NCI-H774 (cell line): ENCODE measurements at regions not wholly inside any gene's neighbourhood (a gene's known extent, or its start where the extent isn't known, plus 50 kb on each side); places are given as distances from the start of the nearest gene placed in this dataset.

Experiments used
- DNase-seq: peaks from one replicate; lab custom pipeline; 2025; lab: John Stamatoyannopoulos, UW

DNA sequence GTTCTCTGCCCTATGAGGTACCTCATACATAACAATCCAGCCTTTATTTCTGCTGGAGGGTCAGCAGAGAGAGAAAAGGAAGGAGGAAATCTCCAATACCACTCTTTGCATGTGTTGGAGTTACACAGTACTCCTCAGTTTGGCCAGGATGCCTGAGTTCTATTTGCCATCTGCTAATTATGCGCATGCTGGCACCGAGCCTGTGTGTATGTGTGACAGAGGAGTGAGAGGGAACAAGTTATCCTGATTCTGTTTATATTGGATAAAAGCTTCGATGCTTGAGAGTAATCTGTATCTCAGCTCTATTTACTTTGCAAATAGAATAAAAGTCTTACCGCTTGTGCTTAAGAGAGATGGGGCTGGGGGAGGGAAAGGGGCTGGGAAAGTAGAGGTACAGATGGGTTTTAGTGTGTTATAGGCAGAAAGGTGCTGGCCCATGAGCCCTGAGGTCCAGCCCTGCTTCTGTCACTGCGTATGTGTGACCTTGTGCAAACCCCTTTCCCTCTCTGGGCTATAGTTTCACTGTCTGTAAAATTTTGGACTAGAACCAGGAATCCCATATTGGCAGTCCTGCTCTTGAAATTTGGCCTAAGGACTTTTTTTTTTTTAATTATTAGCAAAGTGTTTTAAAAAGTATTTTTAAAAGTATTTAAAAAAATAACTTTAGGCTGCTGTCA, 54.5 kb upstream of the PLXNA2 start:
- peak; percentile 46 for DNase-seq

DNA sequence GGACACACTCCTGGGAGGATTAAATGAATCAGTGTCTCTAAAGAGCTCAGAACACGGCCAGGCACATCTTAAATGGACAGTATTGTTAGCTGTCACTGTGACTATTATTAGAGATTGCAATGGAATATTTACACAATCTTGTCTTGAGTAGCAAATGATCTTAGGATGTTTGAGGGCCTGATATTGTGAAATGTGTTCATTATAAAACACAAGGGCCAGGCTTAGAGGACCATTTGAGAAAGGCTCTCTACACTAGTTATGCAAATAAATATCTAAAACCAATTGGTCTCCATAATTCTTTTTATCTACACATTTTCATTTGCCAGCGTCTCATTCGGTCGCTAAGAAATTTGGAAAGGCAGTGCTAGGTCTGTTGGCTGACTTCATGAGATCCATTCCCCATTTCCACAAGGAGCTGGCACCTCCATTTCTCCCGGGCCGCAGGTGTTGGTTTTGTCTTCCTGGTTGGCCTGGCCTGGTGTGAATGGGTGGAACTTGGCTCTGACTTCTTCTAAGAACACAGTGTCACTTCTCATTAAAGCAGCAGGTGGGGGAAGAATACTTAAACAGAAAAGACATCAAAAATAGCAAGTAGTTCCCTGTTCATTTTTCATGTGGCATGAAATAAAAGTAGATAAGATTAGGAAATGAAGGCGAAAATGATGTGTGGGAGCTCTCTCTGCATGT, 56.0 kb upstream of the PLXNA2 start:
- no peak for DNase-seq

DNA sequence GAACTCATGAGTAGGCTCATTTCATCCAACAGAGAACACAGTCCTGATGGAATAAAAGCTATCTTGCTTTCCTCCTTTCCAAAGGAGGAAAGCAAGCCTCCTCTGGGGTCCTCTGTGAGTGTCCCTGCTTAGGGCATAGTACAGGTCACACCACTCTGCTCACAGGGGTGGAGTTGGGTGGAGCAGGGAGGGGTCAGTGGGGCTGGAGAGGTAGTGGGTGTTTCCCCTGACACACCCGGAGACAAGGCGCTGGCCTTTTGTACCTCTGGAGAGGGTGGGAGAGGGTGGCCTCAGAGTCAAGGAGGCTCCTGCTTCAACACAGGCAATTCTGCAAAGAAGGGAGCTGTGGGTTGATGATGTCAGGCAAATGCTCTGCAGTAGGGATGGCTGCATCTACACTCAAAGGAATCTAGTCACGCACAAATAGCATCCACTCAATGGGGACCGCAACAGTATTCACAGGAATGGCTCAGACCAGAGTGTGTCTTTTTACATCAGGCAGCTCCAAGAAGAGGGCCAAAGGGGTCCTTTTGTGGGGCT, 58.6 kb upstream of the PLXNA2 start:
- DNase-seq: no peak

DNA sequence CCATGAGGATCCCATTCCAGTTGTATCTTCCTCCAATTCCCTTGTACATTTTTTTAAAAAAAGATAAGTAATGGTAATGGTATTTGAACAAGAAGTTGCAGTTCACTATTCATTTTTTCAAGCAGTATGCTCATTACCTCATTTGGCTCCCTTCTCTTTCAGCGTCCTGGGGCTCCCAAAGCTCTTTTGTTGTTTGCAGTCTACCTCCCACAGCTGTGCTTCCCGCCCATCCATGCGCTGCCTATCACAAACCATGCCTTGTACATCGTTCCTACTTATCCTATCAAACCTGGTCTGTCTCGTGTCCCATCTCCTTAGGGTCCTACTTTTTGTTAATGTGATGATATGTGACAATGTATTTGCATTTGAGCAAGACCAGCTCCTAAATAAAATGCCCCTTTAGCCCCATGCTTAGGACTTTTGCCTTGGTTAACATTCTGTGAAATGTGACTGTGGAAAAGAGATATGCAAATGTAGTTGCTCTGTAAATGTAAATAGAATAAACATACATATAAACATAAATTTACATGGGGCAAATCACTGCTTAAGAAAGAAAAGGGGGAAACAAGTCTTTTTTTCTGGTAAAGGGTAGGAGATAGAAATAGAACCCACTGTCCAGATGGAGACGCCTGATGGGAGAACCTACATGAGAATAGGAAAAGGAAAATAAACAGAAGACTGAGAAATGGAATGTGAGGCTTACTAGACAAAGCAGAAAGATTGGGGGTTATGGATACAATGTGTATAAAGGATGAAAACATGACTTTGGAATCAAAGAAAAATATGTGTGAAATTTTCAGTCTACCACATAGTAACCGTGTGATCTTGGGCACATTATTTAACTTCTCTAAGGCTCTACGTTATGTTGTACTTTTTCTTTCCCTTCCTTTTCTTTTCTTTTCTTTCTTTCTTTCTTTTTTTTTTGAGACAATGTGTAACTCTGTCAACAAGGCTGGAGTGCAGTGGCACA, 59.8 kb upstream of the PLXNA2 start:
- DNase-seq: no peak

DNA sequence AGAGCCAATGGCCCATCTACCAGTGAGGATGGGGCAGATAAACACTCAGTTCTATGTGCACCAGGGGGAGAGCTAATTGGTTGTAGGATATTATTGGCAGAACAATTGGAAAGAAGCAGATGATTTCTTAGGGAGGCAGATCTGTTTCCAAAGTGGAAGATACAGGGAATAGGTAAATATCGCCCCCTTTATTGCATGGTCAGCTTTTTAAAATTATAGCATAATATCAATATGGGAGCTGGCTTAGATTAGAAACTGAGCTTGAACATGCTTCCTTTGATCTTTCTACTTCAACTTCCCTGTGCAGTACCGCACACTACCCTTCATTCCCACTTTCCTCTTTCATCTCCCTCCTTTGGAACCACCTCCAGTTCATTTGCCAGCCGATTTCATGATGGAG, 64.0 kb upstream of the PLXNA2 start:
- no peak for DNase-seq

DNA sequence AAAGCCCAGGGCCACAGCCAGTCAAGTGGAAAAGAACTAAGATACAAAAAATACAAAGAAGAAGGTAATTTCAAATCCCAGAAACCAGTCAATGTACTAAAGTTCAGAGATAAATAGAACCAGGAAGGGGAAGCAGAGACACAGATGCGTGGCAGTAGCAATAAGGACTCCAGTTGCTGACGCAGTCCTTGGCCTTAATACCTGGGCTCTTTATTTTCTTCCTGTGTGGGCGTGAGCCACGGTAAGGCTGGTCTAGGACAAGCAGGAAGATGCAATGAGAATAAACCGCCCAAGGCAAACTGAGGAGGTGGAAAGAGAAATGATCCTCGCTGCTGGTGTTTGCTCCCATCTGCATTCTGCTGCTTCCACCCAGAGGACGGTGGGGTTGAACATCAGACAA, 65.6 kb upstream of the PLXNA2 start:
- DNase-seq: no peak

DNA sequence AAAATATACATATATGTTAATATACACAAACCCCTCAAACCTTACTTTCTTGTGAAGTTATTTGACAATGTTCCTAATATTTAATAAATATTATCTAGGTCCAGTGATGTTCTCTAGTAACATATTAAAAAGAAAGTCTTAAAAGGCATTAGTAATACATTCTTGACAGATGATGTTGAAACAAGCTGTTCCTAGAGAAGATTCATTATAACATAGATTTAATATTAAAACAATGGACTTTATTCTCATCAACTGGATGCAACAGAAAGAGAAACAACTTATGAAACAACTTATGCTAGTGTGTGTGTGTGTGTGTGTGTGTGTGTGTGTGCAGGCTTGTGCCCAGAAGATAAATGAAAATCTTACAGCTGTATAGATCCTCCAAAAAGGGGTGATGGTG, 68.5 kb upstream of the PLXNA2 start:
- DNase-seq: no peak

DNA sequence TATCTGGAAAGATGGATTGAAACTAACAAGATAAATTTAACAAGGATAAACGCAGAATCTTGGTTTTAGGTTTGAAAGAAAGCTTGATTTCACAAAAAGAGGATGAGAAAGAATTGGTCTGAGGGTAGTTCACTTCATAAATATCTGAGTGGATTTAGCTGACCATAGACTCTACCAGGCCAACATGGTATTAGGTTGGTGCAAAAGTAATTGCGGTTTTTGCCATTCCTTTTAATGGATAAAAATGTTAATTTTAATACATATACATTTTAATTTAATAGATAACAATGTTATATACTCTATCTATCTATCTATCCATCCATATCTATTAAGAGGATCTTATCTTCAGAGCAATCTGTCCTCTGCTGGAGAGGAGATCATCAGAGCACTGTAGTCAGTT, 70.2 kb upstream of the PLXNA2 start:
- no peak for DNase-seq

DNA sequence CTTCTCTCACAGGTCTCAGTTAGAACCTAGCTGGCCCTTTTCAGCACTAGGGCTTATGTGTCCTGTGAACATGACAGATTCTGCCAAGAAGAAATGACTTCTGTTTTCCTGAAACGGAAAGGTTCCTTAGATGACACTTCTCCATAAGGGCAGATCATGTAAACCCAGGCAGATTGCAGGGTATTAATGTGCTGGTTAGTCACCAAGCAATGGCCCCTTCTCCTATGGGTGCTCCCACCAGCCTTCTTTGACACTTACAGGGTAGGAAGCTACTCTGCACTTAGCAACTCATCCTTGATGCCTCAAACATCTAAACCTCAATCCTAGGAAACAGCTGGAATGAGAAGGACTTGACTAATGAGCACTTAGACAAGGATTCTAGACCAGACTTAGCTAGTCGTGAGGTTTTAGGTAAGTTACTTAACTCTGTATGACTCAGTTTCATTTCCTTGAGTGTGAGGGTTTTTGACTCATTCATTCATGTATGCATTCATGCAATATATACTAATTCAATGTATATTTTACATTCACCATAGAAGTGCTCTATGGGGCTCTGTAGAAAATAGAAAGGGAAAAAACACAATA, 74.1 kb upstream of the PLXNA2 start:
- DNase-seq: no peak

DNA sequence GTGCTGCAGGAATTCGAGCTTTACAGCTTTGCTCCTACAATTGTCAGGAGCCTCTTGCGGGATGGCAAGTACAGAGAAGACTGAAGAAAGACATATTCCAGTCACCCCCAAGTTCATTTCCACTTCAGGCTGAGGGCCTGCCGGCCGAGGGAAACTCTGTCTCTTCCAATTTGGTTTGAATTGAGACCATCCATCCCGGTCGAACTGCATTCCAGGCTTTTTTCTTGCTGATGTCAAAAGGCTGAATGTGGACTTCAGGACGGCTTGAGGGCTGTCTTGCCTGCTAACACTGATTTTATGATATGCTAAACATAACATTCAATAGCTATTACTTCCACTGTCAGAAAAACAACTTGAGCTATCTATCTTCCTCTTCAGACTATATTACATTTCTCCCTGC, 79.8 kb upstream of the PLXNA2 start:
- DNase-seq: no peak

DNA sequence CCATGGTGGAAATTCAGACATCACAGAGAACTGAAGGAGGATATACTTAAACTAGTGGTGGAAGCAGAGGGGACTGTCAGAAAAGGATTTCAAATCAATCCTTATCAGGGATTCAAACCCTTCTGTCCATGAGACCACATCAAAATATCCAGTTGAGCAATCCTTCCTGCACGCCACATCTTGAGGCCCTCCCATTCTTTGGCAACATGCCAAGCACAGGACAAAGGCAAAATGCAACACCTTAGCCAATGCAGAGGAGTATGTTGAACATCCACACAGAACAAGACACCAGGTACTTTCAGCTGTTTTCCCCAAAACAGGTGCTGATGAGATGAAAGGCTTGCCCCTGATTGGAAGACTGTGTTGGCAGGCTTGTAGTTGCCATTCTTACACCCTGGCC, 81.8 kb upstream of the PLXNA2 start:
- no peak for DNase-seq

DNA sequence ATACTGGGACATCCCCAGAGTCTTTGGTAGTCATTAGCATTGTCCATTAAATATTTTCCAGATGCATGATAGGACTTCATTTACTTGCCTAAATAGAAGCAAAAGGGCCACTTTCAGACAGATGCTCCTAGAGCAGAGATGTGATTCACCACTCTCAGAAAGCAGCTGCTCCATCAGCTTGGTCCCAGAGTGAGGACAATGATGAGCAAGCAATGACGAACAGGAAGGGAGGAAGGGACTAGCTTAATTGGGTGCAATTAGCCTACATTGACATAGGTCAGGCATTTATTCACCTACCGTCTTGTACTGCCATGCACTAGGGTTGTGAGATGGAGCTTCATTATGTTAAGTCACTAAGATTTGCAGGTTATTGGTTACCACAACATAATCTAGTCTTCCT, 85.1 kb upstream of the PLXNA2 start:
- no peak for DNase-seq

DNA sequence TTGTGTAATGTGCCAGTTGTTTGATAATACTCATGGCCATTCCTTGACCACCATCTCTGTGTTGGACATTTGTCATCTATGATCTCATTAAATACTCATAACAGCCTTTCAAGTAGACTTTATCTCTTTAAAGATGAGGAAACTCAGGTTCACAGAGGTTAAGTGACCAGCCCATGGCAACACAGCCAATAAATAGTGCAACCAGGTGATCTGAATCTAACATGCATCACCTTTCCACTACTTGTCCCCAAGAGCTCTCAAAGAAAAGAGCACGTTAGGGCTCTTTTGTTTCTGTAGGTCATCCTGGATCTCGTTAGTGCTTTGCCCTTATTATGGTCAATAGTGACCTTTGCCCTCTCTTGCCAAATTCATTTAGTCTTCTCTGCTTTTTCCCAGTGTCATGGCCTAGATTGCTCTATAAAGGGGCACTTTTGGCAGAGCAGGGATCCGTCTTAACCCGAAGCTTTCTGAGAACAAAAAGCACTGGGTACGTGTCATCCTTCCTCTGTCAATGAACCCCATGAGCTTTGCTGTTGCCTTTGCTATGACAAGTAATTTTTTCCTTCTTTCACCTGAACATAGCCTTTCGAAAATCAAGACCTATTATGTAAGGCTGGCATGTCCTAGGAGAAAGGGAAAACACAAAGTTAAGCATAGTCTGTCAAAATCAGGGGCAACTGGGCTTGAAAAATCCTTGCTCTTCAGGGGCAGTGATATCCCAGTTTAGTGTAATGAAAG, 88.0 kb upstream of the PLXNA2 start:
- no peak for DNase-seq

DNA sequence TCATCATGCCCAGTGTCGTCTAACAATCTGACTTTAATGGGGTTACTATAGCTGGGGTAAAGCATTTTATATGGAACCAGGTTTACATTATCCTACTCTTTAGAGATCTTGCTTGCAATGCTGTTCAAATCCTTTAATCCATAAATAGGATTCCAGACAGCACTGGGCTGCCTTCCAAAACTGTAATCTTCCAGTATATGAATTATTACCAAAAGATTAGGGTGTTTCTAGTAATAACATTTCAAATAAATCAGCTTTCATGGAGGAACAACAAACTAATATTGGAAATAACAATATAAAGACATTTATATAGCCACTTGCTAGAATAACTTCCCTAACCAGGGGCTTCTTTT, 88.6 kb upstream of the PLXNA2 start:
- DNase-seq: no peak

DNA sequence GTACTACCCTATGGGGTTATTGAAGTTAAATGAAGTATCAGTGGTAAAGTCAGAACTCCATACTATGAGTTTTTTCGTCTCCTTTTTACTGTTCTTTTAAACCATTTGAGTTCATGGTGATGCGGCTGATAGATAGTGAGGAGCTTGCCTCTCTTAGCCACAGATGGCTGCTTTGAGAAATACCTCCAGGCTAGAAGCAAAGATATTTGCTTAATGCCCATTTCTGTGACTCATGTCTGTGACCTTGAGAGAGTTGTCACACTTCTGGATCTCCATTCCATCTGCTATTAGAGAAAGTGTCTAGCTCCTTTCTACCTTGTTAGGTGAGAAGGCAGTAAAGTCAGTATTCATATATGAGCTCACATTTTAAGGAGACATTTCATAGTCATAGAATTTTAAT, 89.5 kb upstream of the PLXNA2 start:
- DNase-seq: no peak

DNA sequence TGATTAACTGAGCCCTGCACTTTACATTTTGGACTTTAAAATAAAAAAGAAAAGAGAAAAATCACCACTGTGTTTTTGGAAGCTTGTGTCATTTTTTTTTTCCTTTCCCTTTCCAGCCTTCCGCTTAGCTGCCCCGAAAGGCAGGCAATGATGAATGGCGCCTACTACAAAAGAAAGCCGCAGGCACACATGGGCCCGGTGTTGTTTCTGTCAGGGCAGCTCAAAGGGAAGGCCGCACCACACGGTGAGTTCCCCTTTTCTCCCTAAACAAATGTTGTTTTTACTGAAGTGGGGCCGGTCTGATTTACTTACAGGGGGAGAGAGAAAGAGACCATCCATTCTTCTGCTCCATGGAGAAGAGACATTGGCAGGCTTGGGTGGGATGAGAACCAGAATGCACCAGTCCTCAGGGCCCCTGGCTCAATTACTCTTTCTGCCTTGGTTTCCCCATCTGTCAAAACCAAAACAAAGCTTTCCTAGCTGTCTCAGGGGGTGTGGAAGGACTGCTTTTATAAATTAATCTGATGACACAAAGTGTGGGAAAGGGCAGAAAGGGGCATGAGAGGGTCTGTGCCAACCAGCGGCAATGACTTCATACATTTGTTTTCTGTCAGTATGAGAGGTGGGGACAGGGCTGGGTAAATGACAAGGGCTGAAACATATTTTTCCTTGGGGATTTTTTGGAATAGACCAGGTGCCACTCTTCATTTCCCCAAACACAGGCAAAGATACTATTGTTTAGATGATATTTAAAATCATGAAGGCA, 91.4 kb upstream of the PLXNA2 start:
- DNase-seq: no peak

DNA sequence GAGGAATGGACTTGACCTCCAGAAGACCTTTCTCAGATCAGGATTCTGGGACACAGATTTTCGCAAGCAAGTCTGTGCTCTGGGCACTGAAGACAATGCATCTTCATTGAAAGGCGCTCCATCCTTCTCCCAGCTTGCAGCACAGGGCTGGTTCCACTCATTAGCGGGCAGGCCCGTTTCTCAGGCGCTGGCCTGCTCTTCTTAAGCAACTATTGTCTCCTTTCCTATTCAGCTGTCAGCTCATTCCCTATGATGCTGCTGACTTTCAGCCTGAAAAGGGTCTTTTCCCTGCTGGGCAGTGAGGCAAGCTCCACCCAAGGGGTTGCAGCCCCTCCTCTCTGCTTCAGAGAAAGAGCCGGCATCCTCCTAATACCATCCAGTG, 91.9 kb upstream of the PLXNA2 start:
- no peak for DNase-seq

DNA sequence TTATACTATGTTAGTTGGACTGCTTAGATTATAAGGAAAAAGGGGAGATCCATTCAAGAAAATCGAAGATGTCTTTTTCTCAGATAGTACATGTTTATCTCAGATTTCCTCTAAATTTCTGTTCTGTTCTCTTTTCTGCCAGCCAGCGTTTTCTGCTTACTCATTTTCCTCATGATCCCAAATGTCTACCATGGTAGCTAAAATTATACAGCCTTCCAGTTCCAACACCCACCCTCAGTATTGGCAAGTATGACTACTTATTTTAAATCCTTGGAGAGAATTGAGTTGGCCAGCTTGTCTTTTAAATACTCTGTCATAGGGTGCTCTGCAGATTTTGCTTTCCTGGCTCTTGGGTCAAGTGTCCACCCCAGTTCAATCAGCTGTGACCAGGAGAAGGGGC, 95.7 kb upstream of the PLXNA2 start:
- DNase-seq: no peak

DNA sequence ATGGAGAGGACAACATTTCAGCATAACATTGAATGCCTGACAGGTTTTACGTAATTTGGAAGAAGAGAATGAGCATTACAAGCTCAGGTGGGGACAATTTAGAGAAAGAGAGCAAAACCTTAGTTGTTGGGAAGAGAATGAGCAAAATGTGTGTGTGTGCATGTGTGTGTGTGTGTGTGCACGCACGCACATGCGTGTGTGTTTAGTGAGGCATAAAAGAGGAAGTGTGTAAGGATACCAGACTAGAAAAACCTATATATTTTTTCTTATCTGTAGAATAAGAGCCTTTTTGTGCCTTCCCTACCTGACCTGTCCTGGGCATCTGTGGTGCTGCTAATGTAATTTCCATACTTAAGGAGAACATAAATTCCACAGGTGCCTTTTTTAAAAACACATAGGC, 99.0 kb upstream of the PLXNA2 start:
- DNase-seq: no peak

DNA sequence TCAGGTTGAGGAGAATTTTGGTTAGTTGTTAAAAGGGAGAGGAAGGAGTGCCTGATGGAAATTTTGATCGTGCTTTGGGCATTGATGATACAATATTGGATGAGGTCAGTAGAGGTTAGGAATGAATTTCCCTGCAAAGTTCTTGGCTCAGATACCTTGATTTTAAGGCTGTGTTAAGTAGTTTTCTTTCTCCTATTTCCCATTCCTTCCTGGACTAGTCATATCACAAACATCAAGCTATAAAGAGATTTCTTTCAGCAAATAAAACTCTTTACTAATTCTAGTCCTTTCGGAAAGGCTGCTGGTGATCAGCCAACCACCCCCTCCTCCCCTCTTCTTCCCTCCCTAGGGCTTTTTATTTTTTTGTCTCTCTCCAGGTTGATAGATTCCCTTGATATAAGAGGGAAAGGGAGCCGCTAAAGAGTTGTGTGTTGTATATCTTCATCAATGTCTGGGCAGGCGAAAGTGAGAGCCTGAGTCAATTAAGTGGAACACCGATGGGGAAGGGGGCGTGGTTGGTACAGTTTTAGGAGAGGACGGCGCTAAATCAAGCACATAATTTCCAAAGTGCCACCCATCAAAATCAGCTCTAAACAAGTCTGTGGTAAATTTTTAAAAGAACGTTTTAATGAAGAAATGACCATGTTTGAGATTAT, 100.1 kb upstream of the PLXNA2 start:
- no peak for DNase-seq
